B cell (primary cell): ENCODE measurements at regions not wholly inside any gene's neighbourhood (a gene's known extent, or its start where the extent isn't known, plus 50 kb on each side); places are given as distances from the start of the nearest gene placed in this dataset.

ENCODE experiments used
- EZH2 ChIP-seq: IDR thresholded peaks from 2 replicates; pipeline ENCODE4 v1.6.1; 2012; ENCODE audit warnings: borderline replicate concordance, low read depth, mild to moderate bottlenecking, moderate library complexity, low read length; ENCODE audit not compliant: insufficient read depth, poor library complexity, severe bottlenecking
- TF ChIP-seq, protein P1 (sequence below): fragments of 200-600 bp; IDR thresholded peaks from one replicate; pipeline ENCODE4 v1.8.0; 2022; ENCODE audit warnings: antibody characterized with exemption, mild to moderate bottlenecking

DNA sequence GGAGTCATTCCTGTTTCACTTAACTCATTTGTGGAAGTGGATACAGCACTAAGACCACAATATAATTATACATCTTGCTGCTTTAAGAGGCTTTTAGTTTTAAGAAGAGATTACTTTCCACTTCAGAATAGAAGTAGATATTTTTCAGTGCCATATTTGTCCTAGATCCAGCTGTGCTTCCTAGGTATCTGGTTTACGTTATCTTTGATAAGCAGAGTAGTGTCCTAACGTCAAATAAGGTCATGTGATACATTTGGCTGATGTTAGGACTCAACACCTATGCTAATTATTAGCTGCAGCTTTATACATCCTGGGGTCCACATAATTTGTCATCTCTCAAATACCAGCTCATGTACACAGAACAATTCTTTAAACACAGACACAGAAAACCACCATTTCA is 196.2 kb upstream of the SMIM30 start:
- no peak for TF ChIP-seq EZH2
- TF ChIP-seq, protein P1, sequence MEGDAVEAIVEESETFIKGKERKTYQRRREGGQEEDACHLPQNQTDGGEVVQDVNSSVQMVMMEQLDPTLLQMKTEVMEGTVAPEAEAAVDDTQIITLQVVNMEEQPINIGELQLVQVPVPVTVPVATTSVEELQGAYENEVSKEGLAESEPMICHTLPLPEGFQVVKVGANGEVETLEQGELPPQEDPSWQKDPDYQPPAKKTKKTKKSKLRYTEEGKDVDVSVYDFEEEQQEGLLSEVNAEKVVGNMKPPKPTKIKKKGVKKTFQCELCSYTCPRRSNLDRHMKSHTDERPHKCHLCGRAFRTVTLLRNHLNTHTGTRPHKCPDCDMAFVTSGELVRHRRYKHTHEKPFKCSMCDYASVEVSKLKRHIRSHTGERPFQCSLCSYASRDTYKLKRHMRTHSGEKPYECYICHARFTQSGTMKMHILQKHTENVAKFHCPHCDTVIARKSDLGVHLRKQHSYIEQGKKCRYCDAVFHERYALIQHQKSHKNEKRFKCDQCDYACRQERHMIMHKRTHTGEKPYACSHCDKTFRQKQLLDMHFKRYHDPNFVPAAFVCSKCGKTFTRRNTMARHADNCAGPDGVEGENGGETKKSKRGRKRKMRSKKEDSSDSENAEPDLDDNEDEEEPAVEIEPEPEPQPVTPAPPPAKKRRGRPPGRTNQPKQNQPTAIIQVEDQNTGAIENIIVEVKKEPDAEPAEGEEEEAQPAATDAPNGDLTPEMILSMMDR = no peak
